ENCODE measurements at regions not wholly inside any gene's neighbourhood (a gene's known extent, or its start where the extent isn't known, plus 50 kb on each side); places are given as distances from the start of the nearest gene placed in this dataset.

DNA sequence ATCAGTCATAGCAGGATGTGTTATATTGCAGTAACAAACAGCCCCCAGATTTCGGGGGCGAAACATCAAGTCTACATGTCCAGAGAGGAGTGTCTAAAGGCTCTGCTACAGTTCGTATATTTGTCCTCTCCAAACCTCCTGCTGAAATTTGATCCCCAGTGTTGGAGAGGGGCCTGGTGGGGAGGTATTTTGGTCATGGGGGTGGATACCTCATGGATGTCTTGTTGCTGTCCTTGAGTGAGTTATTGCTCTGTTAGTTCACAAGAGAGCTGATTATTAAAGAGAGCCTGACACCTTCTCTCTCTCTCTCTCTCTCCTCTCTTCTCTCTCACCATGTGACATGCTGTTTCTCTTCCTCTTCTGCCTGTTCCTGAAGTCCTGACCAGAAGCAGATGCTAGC lies 343.7 kb downstream of the TCERG1L start:
- H3K4me3 Mint-ChIP-seq (ENCODE audit: unreplicated experiment), result no peak overlapping the region
- no peak for TF ChIP-seq CTCF (IDR thresholded peaks at IDR 0.05; ENCODE audit: unreplicated experiment)
- ChIA-PET CTCF (interaction anchor here (0.9 kb wide), 1 partner anchor 27 kb away, joined by 3 read pairs; no protein-coding TSS in a partner anchor), POLR2A (no interaction called here)
- BruUV-seq (replicated peaks), result no TSS peak
- no peak for DNase-seq (ENCODE audit: unreplicated experiment)
- no peak overlapping the region for H3K27ac Mint-ChIP-seq (ENCODE audit: low read depth, unreplicated experiment)
- no peaks in the 10 kb centered on the region for H3K27me3 Mint-ChIP-seq (ENCODE audit: insufficient read depth, unreplicated experiment)
- intact Hi-C loops (cut with micrococcal nuclease), result no loop called here
- no peaks in the 10 kb centered on the region for H3K36me3 Mint-ChIP-seq (ENCODE audit: insufficient read depth, unreplicated experiment)
- H3K9me3 Mint-ChIP-seq (ENCODE audit: unreplicated experiment), result peaks cover 36% of the 10 kb centered on the region
- H3K4me1 Mint-ChIP-seq (ENCODE audit: insufficient read depth, unreplicated experiment), result no peaks in the 10 kb centered on the region

- Mint-ChIP-seq H3K27me3 (ENCODE audit: insufficient read depth, unreplicated experiment) (no peaks in the 10 kb centered on the region), H3K4me3 (ENCODE audit: unreplicated experiment) (no peak overlapping the region), H3K27ac (ENCODE audit: low read depth, unreplicated experiment) (no peak overlapping the region), H3K9me3 (ENCODE audit: unreplicated experiment) (peaks cover 33% of the 10 kb centered on the region), H3K4me1 (ENCODE audit: insufficient read depth, unreplicated experiment) (no peaks in the 10 kb centered on the region), H3K36me3 (ENCODE audit: insufficient read depth, unreplicated experiment) (no peaks in the 10 kb centered on the region)
- intact Hi-C loops (cut with micrococcal nuclease), result no loop called here
- ChIA-PET CTCF (interaction anchor here (0.9 to 1.1 kb wide), 2 partner anchors 11 to 26 kb away, joined by 3 read pairs; no protein-coding TSS in a partner anchor), POLR2A (no interaction called here)
- no TSS peak for BruUV-seq (replicated peaks)
- no peak for TF ChIP-seq CTCF (IDR thresholded peaks at IDR 0.05; ENCODE audit: unreplicated experiment)
- no peak for DNase-seq (ENCODE audit: unreplicated experiment)
Measured at GRCh38 chr10:130968511-130968910, 343.0 kb downstream of the TCERG1L start.

DNA sequence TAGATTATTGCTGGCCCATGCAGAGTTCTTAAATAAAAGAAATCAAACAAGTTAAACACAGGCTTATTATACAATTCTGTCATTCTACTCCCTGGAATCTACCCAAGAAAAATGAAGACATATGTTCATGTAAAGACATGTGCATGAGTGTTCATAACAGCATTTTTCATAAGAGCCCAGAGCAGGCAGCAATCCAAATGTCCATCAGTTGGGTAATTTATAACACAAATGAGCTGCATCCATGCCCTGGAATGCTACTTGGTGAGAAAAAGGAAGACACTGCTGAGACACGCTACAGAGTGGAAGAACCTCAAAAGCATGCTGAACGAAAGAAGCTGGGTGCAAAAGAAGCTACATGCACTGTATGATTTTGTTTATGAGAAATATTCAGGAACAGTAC lies 342.6 kb downstream of the TCERG1L start:
- no TSS peak for BruUV-seq (replicated peaks)
- DNase-seq (ENCODE audit: unreplicated experiment), result no peak
- Mint-ChIP-seq H3K4me3 (ENCODE audit: unreplicated experiment) (no peak overlapping the region), H3K4me1 (ENCODE audit: insufficient read depth, unreplicated experiment) (no peaks in the 10 kb centered on the region), H3K27ac (ENCODE audit: low read depth, unreplicated experiment) (no peak overlapping the region), H3K9me3 (ENCODE audit: unreplicated experiment) (peaks cover 29% of the 10 kb centered on the region), H3K36me3 (ENCODE audit: insufficient read depth, unreplicated experiment) (no peaks in the 10 kb centered on the region), H3K27me3 (ENCODE audit: insufficient read depth, unreplicated experiment) (no peaks in the 10 kb centered on the region)
- CTCF ChIA-PET, result interaction anchor here (1.1 kb wide), 1 partner anchor 11 kb away, joined by 3 read pairs; no protein-coding TSS in a partner anchor
- TF ChIP-seq CTCF (IDR thresholded peaks at IDR 0.05; ENCODE audit: unreplicated experiment), result no peak
- POLR2A ChIA-PET, result interaction anchor here (0.6 to 1.0 kb wide), 2 partner anchors 26 to 342 kb away, joined by 3 read pairs; no protein-coding TSS in a partner anchor
- intact Hi-C loops (cut with micrococcal nuclease), result no loop called here

DNA sequence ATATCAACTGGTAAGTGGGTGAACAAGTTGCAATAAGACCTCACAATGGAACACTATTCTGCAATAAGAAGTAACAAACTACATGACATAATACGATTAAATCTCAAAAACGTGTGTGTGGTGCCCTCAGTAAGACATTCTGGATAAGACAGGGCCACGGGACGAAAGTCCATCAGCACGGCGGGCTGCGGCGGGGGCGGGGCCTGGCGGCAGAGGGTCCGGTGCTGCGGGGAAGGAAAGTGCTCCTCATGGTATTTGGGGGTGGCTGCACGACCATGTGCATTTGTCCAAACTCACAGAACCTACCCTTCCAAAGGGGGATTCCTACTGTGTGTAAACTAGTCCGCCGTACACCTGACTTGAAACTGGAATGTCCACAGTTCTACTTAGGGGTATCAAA lies 341.8 kb downstream of the TCERG1L start:
- no peaks in the 10 kb centered on the region for H3K36me3 Mint-ChIP-seq (ENCODE audit: insufficient read depth, unreplicated experiment)
- no peaks in the 10 kb centered on the region for H3K4me1 Mint-ChIP-seq (ENCODE audit: insufficient read depth, unreplicated experiment)
- intact Hi-C loops (cut with micrococcal nuclease), result no loop called here
- ChIA-PET POLR2A (interaction anchor here (0.8 to 1.0 kb wide), 2 partner anchors 17 to 343 kb away, joined by 3 read pairs; no protein-coding TSS in a partner anchor), CTCF (interaction anchor here (0.7 kb wide), 2 partner anchors 9 to 288 kb away, joined by 3 to 4 read pairs; no protein-coding TSS in a partner anchor)
- no peak for TF ChIP-seq CTCF (IDR thresholded peaks at IDR 0.05; ENCODE audit: unreplicated experiment)
- no peak overlapping the region for H3K4me3 Mint-ChIP-seq (ENCODE audit: unreplicated experiment)
- H3K27me3 Mint-ChIP-seq (ENCODE audit: insufficient read depth, unreplicated experiment), result no peaks in the 10 kb centered on the region
- no TSS peak for BruUV-seq (replicated peaks)
- no peak overlapping the region for H3K27ac Mint-ChIP-seq (ENCODE audit: low read depth, unreplicated experiment)
- peaks cover 21% of the 10 kb centered on the region for H3K9me3 Mint-ChIP-seq (ENCODE audit: unreplicated experiment)
- no peak for DNase-seq (ENCODE audit: unreplicated experiment)

Measured in MCF 10A (cell line).